IMR-90 (cell line): ENCODE measurements at regions not wholly inside any gene's neighbourhood (a gene's known extent, or its start where the extent isn't known, plus 50 kb on each side); places are given as distances from the start of the nearest gene placed in this dataset.
"Not testable (repeated sequence)": the region's sequence is repeated elsewhere in the genome, so short reads cannot be mapped to it uniquely, and the experiment has no call there.

Experiments
- ATAC-seq: fragments of 200-7000 bp; cut with Tn5 transposase; 2 replicates; pipeline ENCODE4 v1.9.1; 2020; ENCODE audit warnings: low read depth, mild to moderate bottlenecking, moderate library complexity
- BruUV-seq: library from RNA; stranded (reverse); fragments of 400-500 nt; replicated peaks from 2 replicates; lab custom pipeline; 2021; lab: Mats Ljungman, UMichigan
- CTCF ChIA-PET: fragments of 300-600 bp; formaldehyde crosslinking; extraction: SDS; loops from one replicate; lab custom pipeline; 2021; ENCODE audit warnings: antibody characterized with exemption; lab: Yijun Ruan, JAX
- POLR2A ChIA-PET: fragments of 300-600 bp; sonication (Branson Sonifier 250); formaldehyde crosslinking; loops from one replicate; lab custom pipeline; 2022; ENCODE audit warnings: antibody characterized with exemption; ENCODE audit not compliant: unreplicated experiment; lab: Charles Lee
- DNase-seq: peaks from one replicate; pipeline ENCODE4 v3.0.0; 2013
- H2AFZ ChIP-seq: replicated peaks from 2 replicates; pipeline ENCODE3; 2013; ENCODE audit warnings: low read length, mild to moderate bottlenecking; ENCODE audit not compliant: poor library complexity
- H2AK5ac ChIP-seq: 2 replicates; pipeline ENCODE4 v1.6.1; 2013; ENCODE audit warnings: low read depth, low read length, inconsistent platforms
- H2AK9ac ChIP-seq: replicated peaks from 2 replicates; pipeline ENCODE3; 2013; ENCODE audit warnings: mild to moderate bottlenecking, low read depth, low read length, moderate library complexity; ENCODE audit not compliant: poor library complexity
- H2BK120ac ChIP-seq: 2 replicates; pipeline ENCODE4 v1.6.1; 2013; ENCODE audit warnings: low read depth, low read length, inconsistent platforms
- H2BK15ac ChIP-seq: 3 replicates; pipeline ENCODE4 v1.6.1; 2013; ENCODE audit warnings: low read depth, low read length, inconsistent platforms
- H2BK20ac ChIP-seq: 2 replicates; pipeline ENCODE4 v1.6.1; 2013; ENCODE audit warnings: low read depth, mild to moderate bottlenecking, inconsistent platforms, low read length, moderate library complexity
- H2BK5ac ChIP-seq: 2 replicates; pipeline ENCODE4 v1.6.1; 2013; ENCODE audit warnings: mild to moderate bottlenecking, low read depth, low read length, inconsistent platforms; ENCODE audit not compliant: poor library complexity, severe bottlenecking
- H3K14ac ChIP-seq: replicated peaks from 2 replicates; pipeline ENCODE4 v1.6.1; 2013; ENCODE audit warnings: low read depth, low read length, inconsistent platforms
- H3K18ac ChIP-seq: 2 replicates; pipeline ENCODE4 v1.6.1; 2013; ENCODE audit warnings: low read depth, low read length, control low read depth
- H3K23ac ChIP-seq: 2 replicates; pipeline ENCODE4 v1.6.1; 2013; ENCODE audit warnings: low read depth, low read length, inconsistent platforms
- H3K27ac ChIP-seq: 2 replicates; pipeline ENCODE4 v1.5.1; 2013; ENCODE audit warnings: mild to moderate bottlenecking, control low read depth, low read length; ENCODE audit not compliant: insufficient read depth
- H3K27me3 ChIP-seq: 2 replicates; pipeline ENCODE4 v1.6.1; 2013; ENCODE audit warnings: low read length; ENCODE audit not compliant: control insufficient read depth, insufficient read depth
- H3K36me3 ChIP-seq: 2 replicates; pipeline ENCODE4 v1.6.1; 2013; ENCODE audit warnings: low read length, mixed read lengths; ENCODE audit not compliant: control insufficient read depth, insufficient read depth
- H3K4ac ChIP-seq: 2 replicates; pipeline ENCODE4 v1.6.1; 2013; ENCODE audit warnings: low read depth, low read length, inconsistent platforms
- H3K4me1 ChIP-seq: 2 replicates; pipeline ENCODE4 v1.6.1; 2013; ENCODE audit warnings: low read length, mixed read lengths; ENCODE audit not compliant: control insufficient read depth, insufficient read depth
- H3K4me2 ChIP-seq: 2 replicates; pipeline ENCODE4 v1.6.1; 2013; ENCODE audit warnings: low read depth, mild to moderate bottlenecking, control low read depth, low read length, moderate library complexity
- H3K4me3 ChIP-seq: 2 replicates; pipeline ENCODE4 v1.5.1; 2013; ENCODE audit warnings: low read depth, mild to moderate bottlenecking, control low read depth, low read length, moderate library complexity; ENCODE audit not compliant: insufficient read depth
- H3K56ac ChIP-seq: 2 replicates; pipeline ENCODE4 v1.6.1; 2013; ENCODE audit warnings: low read length, inconsistent platforms; ENCODE audit not compliant: insufficient read depth; ENCODE audit errors: extremely low read depth
- H3K79me1 ChIP-seq, 2 experiments: 2 replicates each; pipeline ENCODE4 v1.6.1; 2013; ENCODE audit warnings: low read length in 2 of 2, inconsistent platforms in 1 of 2, low read depth in 1 of 2
- H3K9ac ChIP-seq: 2 replicates; pipeline ENCODE4 v1.6.1; 2013; ENCODE audit warnings: low read depth, low read length, control low read depth
- H3K9me1 ChIP-seq: 2 replicates; pipeline ENCODE4 v1.6.1; 2013; ENCODE audit warnings: low read length, inconsistent platforms; ENCODE audit not compliant: insufficient read depth
- H3K9me3 ChIP-seq: 2 replicates; pipeline ENCODE4 v1.6.1; 2013; ENCODE audit warnings: low read length; ENCODE audit not compliant: control insufficient read depth, insufficient read depth
- H4K20me1 ChIP-seq: 2 replicates; pipeline ENCODE4 v1.6.1; 2013; ENCODE audit warnings: low read length, inconsistent platforms; ENCODE audit not compliant: insufficient read depth
- H4K5ac ChIP-seq: 2 replicates; pipeline ENCODE4 v1.6.1; 2013; ENCODE audit warnings: mild to moderate bottlenecking, low read depth, low read length, control low read depth
- H4K8ac ChIP-seq, 2 experiments: 2 replicates each; pipeline ENCODE4 v1.6.1; 2013; ENCODE audit warnings: low read depth in 2 of 2, low read length in 2 of 2, control low read depth in 1 of 2, inconsistent platforms in 1 of 2
- H4K91ac ChIP-seq: 2 replicates; pipeline ENCODE4 v1.6.1; 2013; ENCODE audit warnings: low read depth, low read length, inconsistent platforms; ENCODE audit not compliant: insufficient read depth
- WGBS, 2 experiments: methylation state at CpG; one replicate each; pipeline versions ENCODE4 v1.1.5 to v1.1.7; 2013; ENCODE audit warnings: missing lambda C conversion rate in 2 of 2; ENCODE audit not compliant: insufficient read length in 1 of 2; ENCODE audit errors: extremely low coverage in 2 of 2; 5-methylcytosine and 5-hydroxymethylcytosine counted together
- dilution Hi-C: fragments of 300-500 bp; cut with HindIII; formaldehyde crosslinking; loops from one replicate; pipeline ENCODE4 v1.14.3; 2018; ENCODE audit warnings: low sequenced_read_pairs; ENCODE audit not compliant: unreplicated experiment
- in situ Hi-C: fragments of 300-500 bp; cut with MboI; formaldehyde crosslinking; loops from 3 replicates; pipeline ENCODE4 v1.14.3; 2019; ENCODE audit warnings: low sequenced_read_pairs, inconsistent platforms, mixed read lengths
- intact Hi-C: fragments of 100-400 bp; cut with micrococcal nuclease; formaldehyde crosslinking; loops from 2 replicates; pipeline ENCODE4 v1.10.0; 2022

- H2BK15ac ChIP-seq, H3K36me3 ChIP-seq, H3K27ac ChIP-seq, in situ Hi-C loops, H3K4me1 ChIP-seq, ATAC-seq, intact Hi-C loops, H2AFZ ChIP-seq, CTCF ChIA-PET, H2AK5ac ChIP-seq, H3K9me3 ChIP-seq, H3K4me2 ChIP-seq, H2BK5ac ChIP-seq, H2AK9ac ChIP-seq, H4K5ac ChIP-seq, H3K4me3 ChIP-seq, H3K23ac ChIP-seq, dilution Hi-C loops, H2BK20ac ChIP-seq, H3K56ac ChIP-seq, H3K4ac ChIP-seq, H3K9ac ChIP-seq, H2BK120ac ChIP-seq, H3K18ac ChIP-seq, H3K79me1 ChIP-seq, POLR2A ChIA-PET, H4K91ac ChIP-seq, H4K20me1 ChIP-seq, BruUV-seq, H3K27me3 ChIP-seq, H3K9me1 ChIP-seq, H4K8ac ChIP-seq, H3K14ac ChIP-seq, DNase-seq: not testable (repeated sequence)
- WGBS, 2 experiments = no CpG with 5 or more reads among the region's 2 CpGs
These were observed 104.7 kb downstream of the CCDC71L start for GRCh38 chr7:106556244-106556643.

DNA sequence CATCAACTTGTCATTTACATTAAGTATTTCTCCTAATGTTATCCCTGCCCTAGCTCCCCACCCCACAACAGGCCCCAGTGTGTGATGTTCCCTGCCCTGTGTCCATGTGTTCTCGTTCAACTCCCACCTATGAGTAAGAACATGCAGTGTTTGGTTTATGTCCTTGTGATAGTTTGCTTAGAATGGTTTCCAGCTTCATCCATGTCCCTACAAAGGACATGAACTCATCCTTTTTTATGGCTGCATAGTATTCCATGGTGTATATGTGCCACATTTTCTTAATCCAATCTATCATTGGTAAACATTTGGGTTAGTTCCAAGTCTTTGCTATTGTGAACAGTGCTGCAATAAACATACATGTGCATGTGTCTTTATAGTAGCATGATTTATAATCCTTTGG is 106.3 kb downstream of the CCDC71L start:
- intact Hi-C loops, H3K4me1 ChIP-seq, POLR2A ChIA-PET, H3K18ac ChIP-seq, H3K9me3 ChIP-seq, H4K5ac ChIP-seq, CTCF ChIA-PET, H2BK15ac ChIP-seq, H3K4me3 ChIP-seq, H3K27me3 ChIP-seq, H3K14ac ChIP-seq, H2AK5ac ChIP-seq, H3K56ac ChIP-seq, H3K23ac ChIP-seq, DNase-seq, H4K20me1 ChIP-seq, H2BK5ac ChIP-seq, H3K9ac ChIP-seq, H3K27ac ChIP-seq, H3K4ac ChIP-seq, H3K36me3 ChIP-seq, ATAC-seq, BruUV-seq, H3K4me2 ChIP-seq, H2AFZ ChIP-seq, H4K91ac ChIP-seq, H2AK9ac ChIP-seq, H3K9me1 ChIP-seq, H4K8ac ChIP-seq, dilution Hi-C loops, in situ Hi-C loops, H2BK20ac ChIP-seq, H2BK120ac ChIP-seq, H3K79me1 ChIP-seq: not testable (repeated sequence)
- WGBS, 2 experiments = no CpG with 5 or more reads among the region's 1 CpG
